ENCODE measurements at regions not wholly inside any gene's neighbourhood (a gene's known extent, or its start where the extent isn't known, plus 50 kb on each side); places are given as distances from the start of the nearest gene placed in this dataset.

DNA sequence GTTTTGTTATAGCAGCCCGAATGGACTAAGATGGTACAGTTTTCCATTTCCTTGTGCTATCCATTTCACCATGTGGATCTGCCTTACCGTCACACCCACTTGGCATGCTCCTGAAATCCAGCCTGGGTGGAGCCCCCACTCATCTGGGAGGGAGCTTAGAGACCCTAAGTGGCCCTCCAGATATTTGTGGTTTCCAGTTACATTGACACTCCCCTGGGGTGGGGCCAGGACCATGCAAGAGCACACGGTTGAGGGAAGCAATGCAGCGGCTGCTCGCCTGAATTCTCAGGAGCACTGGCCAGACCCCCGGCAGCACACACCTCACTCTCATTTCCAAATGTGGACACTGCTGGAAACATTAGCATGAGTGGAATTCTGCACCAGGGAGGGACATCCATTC is 231.1 kb downstream of the UTP18 start:
- no peak for DNase-seq (ENCODE audit: low read depth)

- no peak for DNase-seq (ENCODE audit: low read depth)
These were observed 232.9 kb downstream of the UTP18 start for GRCh38 chr17:51493206-51493605.

DNA sequence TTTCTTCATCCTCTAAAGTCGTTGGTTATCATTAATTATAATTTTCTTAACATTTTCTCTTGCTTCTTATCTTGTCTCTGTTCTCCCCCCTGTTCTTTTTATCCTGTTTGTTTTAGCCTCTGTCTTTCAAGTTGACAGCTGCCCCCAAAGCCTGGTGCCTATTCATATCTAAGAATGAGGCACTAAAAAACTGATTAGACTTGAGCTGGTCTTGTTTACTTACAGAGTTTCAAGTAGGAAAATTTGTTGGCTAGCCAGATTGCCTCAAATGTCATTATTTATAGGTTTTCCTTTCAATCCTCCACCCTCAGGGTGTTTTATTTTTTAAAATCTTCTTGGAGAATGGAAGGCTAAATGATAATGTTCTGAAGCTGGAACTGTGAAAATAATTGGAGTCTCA is 236.0 kb downstream of the UTP18 start:
- DNase-seq (ENCODE audit: low read depth): no peak

DNA sequence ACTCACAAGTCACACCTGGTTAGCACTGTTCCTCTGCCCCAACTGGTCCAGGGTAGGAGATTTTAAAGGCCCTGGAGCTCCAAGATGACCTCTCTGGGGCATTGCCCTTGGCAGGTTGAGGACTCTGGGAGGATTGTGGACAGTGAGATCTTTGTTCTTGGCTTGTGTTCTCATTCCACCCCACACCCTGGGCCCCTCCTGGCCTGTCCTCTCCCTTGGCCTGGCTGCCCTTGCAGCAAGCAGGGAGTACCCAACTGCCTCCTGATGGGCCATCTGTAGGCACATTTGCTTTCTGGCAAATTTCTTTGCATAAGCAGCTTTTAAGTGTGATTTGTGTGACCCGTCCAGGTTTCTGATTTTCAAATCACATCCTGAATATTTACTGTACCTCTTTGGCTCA is 239.6 kb downstream of the UTP18 start:
- no peak for DNase-seq (ENCODE audit: low read depth)

GRCh38 chr17:51500454-51500853 is 240.1 kb downstream of the UTP18 start:
- DNase-seq (ENCODE audit: low read depth): no peak

- DNase-seq (ENCODE audit: low read depth): no peak
These were observed 245.1 kb downstream of the UTP18 start for GRCh38 chr17:51505450-51505849.

GRCh38 chr17:51507444-51507843 is 247.1 kb downstream of the UTP18 start:
- DNase-seq (ENCODE audit: low read depth): no peak

DNA sequence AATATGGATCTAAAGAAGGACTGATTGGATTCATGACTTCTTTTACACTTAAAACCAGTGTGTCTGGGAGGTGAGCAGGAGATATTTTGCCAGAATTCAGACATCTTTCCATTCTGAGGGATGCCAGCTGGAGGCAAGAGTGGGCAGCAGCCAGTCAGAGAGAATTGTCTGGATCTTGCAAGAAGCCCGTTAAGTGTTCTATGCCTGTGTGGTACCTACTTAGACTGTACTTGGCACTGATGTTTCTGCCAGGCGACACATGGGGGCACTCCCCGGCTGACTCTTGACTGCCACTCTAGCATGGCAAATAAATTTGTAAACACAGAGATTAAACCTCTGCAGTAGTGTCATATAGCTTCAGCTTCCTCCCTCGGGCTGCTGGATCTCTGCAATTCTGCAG is 247.7 kb downstream of the UTP18 start:
- DNase-seq (ENCODE audit: low read depth): no peak

GRCh38 chr17:51510940-51511339 is 250.6 kb downstream of the UTP18 start:
- no peak for DNase-seq (ENCODE audit: low read depth)

- no peak for DNase-seq (ENCODE audit: low read depth)
These were observed 252.0 kb downstream of the UTP18 start for GRCh38 chr17:51512220-51512907.

GRCh38 chr17:51516924-51517323 is 256.6 kb downstream of the UTP18 start:
- no peak for DNase-seq (ENCODE audit: low read depth)

- DNase-seq (ENCODE audit: low read depth): no peak
These were observed 264.2 kb downstream of the UTP18 start for GRCh38 chr17:51524524-51524923.

GRCh38 chr17:51526507-51526906 is 266.2 kb downstream of the UTP18 start:
- DNase-seq (ENCODE audit: low read depth): no peak

GRCh38 chr17:51527225-51527982 is 267.1 kb downstream of the UTP18 start:
- DNase-seq (ENCODE audit: low read depth): no peak

GRCh38 chr17:51528111-51528510 is 267.8 kb downstream of the UTP18 start:
- no peak for DNase-seq (ENCODE audit: low read depth)

GRCh38 chr17:51533219-51533618 is 272.9 kb downstream of the UTP18 start:
- DNase-seq (ENCODE audit: low read depth): no peak

- DNase-seq (ENCODE audit: low read depth): no peak
These were observed 273.5 kb downstream of the UTP18 start for GRCh38 chr17:51533821-51534220.

DNA sequence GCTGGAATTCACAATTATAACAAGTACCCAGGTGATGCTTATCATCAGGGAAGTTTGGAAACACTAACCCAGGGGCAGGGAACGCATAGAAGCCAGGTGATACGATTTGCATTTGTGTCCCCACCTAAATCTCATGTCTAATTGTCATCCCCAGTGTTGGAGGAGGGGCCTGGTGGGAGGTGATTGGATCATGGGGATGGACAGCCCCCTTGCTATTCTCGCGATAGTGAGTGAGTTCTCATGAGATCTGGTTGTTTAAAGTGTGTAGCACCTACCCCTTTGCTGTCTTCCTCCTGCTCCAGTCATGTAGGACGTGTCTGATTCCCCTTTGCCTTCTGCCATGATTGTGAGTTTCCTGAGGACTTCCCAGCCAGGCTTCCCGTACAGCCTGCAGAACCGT is 276.3 kb downstream of the UTP18 start:
- no peak for DNase-seq (ENCODE audit: low read depth)

DNA sequence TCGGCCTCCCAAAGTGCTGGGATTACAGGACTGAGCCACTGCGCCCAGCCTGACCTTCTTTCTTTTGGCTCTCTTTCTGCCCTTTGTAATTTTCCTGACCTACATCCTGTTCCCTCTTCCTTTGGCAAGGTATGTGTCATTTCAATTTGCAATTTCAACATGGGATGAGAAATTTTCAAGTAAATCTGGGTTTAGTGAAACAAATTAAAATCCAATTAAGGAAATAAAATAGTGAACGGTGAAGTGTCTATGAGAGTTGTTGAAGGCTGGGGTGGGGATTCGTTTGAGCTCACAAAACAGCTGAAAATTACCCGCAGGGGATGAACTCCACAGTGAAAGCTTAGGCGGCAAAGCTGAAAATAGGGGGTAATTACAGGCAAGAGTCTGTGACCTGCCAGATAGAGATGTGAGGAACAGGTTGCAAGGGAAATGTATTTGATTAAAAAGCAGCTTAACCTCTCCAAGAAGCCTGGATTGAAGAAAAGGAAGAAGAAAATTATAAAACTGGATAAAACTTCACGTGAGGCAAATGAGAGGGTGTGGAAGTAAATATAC is 277.7 kb downstream of the UTP18 start:
- DNase-seq (ENCODE audit: low read depth): no peak

GRCh38 chr17:51540151-51540550 is 279.8 kb downstream of the UTP18 start:
- DNase-seq (ENCODE audit: low read depth): no peak

DNA sequence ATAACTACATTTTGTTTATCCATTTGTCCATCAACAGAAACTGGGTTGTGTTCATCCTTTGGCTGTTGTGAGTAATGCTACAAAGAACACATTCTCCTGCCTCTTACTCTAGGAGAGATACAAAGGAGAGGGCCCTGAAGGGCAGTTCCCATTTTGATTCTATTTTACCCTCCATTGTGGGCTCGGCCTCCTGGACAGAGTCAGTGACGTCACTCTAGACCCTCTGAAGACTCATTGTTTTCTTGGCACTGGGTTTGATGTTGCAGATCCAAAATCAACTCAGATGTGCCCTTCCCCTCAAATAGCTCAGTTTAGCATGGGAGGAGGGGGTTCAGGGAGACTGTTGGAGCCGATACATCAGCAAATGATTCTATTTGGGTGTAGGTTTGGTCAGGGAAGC is 280.9 kb downstream of the UTP18 start:
- no peak for DNase-seq (ENCODE audit: low read depth)

- no peak for DNase-seq (ENCODE audit: low read depth)
These were observed 285.8 kb downstream of the UTP18 start for GRCh38 chr17:51546114-51546513.

GRCh38 chr17:51548125-51548524 is 287.8 kb downstream of the UTP18 start:
- no peak for DNase-seq (ENCODE audit: low read depth)

DNA sequence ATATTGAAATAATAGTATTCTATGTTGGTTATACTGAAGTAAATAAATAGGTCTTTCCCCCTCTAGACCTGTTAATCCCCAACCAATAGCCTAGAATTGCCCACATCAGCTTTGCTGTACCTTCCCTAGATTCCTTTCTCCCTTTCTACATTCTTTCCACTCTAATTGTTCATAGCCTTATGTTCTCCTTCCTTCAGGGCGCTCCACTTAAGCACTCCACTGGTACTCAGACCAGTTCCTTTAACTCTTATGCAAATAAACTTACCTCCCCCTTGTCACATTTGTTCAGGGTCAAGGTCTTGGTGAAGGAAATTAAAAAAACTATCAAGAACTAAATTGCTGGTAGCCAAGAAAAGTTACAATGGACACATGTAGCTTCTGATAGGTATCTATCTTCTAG is 294.8 kb downstream of the UTP18 start:
- DNase-seq (ENCODE audit: low read depth): no peak
